HG02798 (cell line): ENCODE measurements at regions not wholly inside any gene's neighbourhood (a gene's known extent, or its start where the extent isn't known, plus 50 kb on each side); places are given as distances from the start of the nearest gene placed in this dataset.
"Not testable (repeated sequence)": the region's sequence is repeated elsewhere in the genome, so short reads cannot be mapped to it uniquely, and the experiment has no call there.

ENCODE experiments used
- ATAC-seq: cut with Tn5 transposase; IDR thresholded peaks from one replicate; pipeline ENCODE4 v1.9.1; 2021; ENCODE audit warnings: mild to moderate bottlenecking; ENCODE audit not compliant: unreplicated experiment, poor library complexity

DNA sequence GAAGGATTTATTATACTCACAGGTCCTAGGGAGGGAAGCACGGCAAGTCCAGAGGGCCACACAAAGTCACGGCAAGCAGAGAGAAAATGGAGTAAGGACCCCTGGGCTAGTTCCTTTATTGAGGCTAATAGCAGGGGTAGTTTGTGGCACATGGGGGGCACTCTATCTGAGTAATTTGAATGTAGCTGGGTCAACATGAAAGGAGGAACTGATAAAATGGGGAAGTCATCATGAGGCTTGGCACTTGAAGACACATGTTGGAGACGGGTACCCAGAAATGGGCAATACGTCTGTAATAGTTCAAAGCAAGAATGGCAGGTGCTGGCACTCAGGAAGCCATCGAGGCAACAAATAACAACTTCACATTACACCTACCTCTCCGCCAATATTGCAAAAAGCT lies 1136.4 kb downstream of the MRPL39 start:
- ATAC-seq: no peak

DNA sequence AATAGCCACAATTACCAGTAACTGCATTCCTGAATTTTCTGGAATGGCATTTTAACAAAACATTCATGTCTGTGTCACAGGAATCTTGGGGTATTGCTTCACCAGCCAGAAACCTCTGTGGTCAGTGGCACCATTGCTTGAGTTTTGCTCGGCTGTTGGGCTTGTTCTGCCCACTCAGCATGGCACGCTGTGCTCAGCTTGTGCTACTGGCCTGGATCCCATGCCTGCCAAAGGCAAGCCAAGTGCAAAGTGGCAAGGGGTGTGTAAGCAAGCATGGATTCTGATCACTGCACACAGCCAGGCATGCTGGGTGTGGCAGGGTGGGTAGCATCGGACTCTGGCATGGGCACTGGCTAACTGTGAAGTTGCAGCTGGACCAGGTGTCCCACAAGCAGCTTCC lies 1150.9 kb downstream of the MRPL39 start:
- ATAC-seq: no peak

GRCh38 chr21:24450119-24450518 lies 1157.2 kb downstream of the MRPL39 start:
- no peak for ATAC-seq

DNA sequence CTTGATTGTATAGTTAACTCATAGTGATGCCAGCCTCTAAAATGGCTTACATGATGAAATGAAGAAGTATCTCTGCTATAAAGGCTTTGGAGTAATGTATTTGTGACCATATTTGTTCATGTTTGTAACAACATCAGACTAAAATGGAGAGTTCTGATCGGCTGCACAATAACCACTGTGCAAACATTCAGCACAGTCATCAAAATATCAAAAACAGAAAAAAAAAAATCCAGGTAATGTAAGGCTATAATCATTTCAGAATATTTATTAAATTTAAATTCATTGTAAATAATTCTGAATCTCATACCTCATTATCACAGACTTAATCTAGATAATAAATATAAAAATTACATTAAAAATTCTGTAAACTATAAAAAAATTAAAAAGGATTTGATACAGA lies 1161.8 kb downstream of the MRPL39 start:
- ATAC-seq: no peak

DNA sequence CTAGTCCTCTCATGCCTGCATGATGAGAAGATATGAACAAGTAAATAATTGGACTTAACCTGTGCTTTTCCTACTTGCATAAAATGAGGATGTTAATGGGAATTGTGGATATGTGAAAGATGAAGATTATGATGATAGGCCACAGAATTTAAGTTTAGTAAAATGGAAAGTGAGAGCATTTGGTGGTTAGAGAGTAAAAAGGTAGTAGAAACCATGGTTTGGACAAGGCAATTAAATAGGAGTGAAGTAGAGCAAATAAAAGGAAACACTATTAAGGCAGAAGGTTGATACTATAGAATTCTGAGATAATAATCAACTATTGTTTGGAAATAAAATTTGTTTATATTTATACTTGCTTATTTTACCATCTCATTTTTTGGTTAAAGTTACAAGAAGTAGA lies 1162.5 kb downstream of the MRPL39 start:
- no peak for ATAC-seq

DNA sequence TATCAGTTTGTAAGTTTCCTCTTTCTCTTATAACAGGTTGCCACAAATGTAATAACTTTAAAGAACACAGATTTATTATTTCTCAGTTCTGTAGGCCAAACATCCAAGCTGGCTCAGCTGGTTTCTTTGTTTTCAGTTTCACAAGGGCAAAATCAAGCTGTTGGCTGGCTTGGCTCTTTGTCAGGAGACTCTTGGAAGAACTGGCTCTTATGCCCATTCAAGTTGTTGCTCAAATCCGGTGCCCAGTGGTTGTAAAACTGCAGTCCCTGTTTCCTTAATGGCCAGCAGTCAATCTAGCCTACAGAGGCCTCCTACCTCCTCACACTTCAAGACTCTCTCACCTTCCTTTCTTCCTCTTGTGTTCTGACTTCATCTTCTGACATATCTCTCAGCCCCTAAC lies 1171.0 kb downstream of the MRPL39 start:
- ATAC-seq: no peak

GRCh38 chr21:24428591-24429199 lies 1178.6 kb downstream of the MRPL39 start:
- ATAC-seq: no peak

DNA sequence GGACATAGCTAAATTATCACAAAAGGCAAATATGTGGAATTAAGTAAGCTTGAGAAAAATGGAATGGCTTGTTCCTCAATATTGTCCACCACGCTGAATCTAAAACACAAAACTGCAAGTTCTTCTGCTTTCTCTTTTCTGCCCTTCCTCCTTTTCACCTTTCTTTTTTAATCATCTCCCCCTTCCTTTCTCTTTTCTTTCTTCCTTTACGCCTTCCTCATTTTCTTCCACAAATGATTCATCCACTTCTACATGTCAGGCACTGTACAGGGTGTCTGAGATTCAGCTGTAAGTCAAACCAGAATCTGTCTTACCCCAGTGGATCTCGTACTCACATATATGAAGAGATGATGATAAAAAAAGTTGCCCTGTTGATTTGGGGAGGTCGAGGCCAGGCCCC lies 1182.5 kb downstream of the MRPL39 start:
- ATAC-seq: no peak

DNA sequence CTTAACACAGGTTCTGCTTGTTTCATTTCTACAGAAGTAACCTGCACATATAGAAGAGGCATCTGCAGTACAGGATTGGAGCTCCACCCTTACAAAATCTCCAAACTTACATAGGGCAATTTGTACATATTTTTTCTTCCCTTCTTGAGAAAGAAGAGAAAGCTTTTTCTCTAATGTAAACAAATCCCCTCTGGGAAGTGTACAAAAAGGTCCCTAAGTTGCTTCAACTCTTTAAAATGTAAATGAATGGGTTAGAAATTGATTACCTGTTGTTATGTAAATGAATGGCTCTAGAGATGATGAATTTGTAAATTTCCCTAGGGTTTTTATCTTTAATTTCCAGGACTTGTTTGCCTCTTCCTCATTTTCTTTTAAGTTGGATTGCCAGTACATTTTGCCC lies 1183.7 kb downstream of the MRPL39 start:
- no peak for ATAC-seq

GRCh38 chr21:24420689-24421088 lies 1186.6 kb downstream of the MRPL39 start:
- no peak for ATAC-seq

- not testable (repeated sequence) for ATAC-seq
Observed at GRCh38 chr21:24419641-24420040, 1187.6 kb downstream of the MRPL39 start.

- ATAC-seq: no peak
Observed at GRCh38 chr21:24418671-24419070, 1188.6 kb downstream of the MRPL39 start.

- no peak for ATAC-seq
Observed at GRCh38 chr21:24411429-24411828, 1195.9 kb downstream of the MRPL39 start.

- no peak for ATAC-seq
Observed at GRCh38 chr21:24403221-24403620, 1204.1 kb downstream of the MRPL39 start.

DNA sequence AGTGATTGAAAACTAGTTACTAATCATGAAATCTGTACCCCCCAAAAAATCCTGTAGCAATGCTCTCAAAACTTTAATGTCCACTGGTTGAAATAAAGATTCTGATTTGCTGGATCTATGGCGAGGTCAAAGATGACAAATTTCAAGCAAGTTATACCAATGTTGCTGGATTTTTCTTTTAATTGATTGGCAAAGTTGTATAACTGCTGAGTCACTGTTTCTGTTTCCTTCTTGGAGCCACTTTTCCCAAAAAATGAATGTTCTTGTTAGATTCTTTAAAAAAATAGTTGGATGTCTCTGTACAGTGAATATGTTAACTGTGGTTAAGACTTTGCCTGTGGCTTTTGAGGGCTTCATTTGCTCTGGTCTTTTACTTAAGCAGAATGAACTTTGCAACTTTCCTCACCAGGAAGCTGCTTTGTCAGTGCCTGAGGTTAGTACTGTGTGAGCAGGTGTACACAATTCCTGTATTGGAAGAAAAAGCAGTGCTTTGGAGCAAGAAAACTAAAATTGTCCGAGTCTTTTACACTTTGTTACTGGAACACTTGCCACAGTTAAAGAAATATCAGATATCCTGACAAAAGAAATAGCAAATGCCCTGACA lies 1211.9 kb downstream of the MRPL39 start:
- ATAC-seq: no peak

GRCh38 chr21:24375201-24375600 lies 1232.1 kb downstream of the MRPL39 start:
- ATAC-seq: peak; percentile 72

DNA sequence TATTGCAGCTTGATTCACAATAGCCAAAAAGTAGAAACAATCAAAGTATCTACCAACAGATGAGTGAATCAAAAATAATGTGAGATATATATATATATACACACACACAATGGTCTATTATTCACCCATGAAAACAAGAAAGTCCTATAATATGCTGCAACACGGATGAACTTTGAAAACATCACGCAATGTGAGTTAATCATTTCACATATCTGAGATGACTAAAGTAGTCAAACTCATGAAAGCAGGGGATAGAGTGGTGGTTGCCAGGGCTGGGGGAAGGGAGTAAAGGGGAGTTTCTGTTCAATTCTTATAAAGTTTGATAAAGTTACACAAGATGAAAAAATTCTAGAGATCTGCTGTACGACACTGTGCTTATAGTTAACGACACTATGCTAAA lies 1234.8 kb downstream of the MRPL39 start:
- ATAC-seq: no peak

DNA sequence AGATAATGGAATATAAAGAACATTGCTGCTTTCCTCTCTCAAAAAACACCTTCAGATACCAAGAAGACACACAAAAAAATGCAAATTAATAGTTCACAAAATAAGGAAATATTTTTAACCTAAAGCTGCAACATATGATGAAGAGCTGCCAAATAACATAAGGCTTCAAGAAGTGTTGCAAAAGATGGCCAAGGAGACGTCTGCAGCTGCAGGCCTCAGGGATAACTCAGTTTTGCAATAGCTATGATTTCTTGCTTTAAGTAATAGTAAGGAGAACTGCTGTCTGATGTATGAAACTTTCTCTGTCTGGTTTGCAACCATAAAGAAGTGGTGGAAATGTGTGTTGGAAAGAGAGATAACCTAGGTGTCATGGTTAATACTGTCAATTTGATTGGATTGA lies 1237.5 kb downstream of the MRPL39 start:
- ATAC-seq: no peak

- ATAC-seq: no peak
Observed at GRCh38 chr21:24369278-24369677, 1238.0 kb downstream of the MRPL39 start.

GRCh38 chr21:24367936-24368335 lies 1239.3 kb downstream of the MRPL39 start:
- ATAC-seq: no peak

DNA sequence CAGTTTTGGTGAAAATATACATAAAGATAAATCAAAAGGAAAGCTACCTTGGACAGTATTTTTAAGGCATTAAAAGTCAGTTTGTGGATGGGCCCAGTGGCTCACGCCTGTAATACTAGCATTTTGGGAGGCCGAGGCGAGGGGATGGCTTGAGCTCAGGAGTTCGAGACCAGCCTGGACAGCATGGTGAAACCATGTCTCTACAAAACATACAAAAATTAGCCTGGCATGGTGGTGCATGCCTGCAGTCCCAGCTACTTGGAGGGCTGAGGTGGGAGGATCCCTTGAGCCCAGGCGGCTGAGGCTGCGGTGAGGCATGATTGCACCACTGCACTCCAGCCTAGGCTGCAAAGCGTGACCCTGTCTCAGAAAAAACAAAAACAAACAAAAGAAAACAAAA lies 1253.8 kb downstream of the MRPL39 start:
- no peak for ATAC-seq

DNA sequence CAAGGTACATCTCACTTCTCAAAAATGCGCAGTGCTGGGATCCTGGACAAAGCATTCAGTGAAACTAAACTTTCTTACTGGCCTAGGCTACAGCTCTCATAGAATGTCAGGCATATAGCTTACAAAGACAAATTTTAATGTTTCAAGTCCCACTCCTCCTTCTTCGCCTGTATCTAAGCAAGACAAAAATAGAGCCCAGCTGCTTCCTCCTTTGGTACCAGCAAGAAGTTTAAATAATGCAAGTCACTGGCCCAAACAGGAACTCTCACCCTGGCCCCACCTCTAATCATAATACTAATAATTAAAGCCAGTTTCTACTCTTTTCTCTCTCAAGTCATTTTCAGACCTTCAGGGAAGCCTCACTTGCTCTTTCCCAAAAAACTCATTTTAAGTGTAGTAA lies 1267.9 kb downstream of the MRPL39 start:
- no peak for ATAC-seq
